ENCODE measurements at regions not wholly inside any gene's neighbourhood (a gene's known extent, or its start where the extent isn't known, plus 50 kb on each side); places are given as distances from the start of the nearest gene placed in this dataset.

GRCh38 chr13:50379584-50379983 is 364.3 kb downstream of the KCNRG start:
- ChIA-PET POLR2A (interaction anchor here (0.6 kb wide), 2 partner anchors 85 to 123 kb away, joined by 3 read pairs; no protein-coding TSS in a partner anchor), CTCF (interaction anchor here (0.7 to 1.4 kb wide), 3 partner anchors 34 to 690 kb away, joined by 3 read pairs; no protein-coding TSS in a partner anchor)
- peaks cover 9% of the 10 kb centered on the region for H3K9me3 Mint-ChIP-seq (ENCODE audit: unreplicated experiment)
- no TSS peak for BruUV-seq (replicated peaks)
- no peak overlapping the region for H3K4me3 Mint-ChIP-seq (ENCODE audit: unreplicated experiment)
- intact Hi-C loops (cut with micrococcal nuclease): loop anchor here (5.0 to 10.0 kb wide), 2 partner anchors 205 to 423 kb away; no protein-coding TSS in a partner anchor
- TF ChIP-seq CTCF (IDR thresholded peaks at IDR 0.05; ENCODE audit: unreplicated experiment): no peak
- H3K4me1 Mint-ChIP-seq (ENCODE audit: insufficient read depth, unreplicated experiment): peaks cover 11% of the 10 kb centered on the region
- no peaks in the 10 kb centered on the region for H3K36me3 Mint-ChIP-seq (ENCODE audit: insufficient read depth, unreplicated experiment)
- DNase-seq (ENCODE audit: unreplicated experiment): no peak
- no peaks in the 10 kb centered on the region for H3K27me3 Mint-ChIP-seq (ENCODE audit: insufficient read depth, unreplicated experiment)
- no peak overlapping the region for H3K27ac Mint-ChIP-seq (ENCODE audit: low read depth, unreplicated experiment)

GRCh38 chr13:50380905-50381304 is 365.7 kb downstream of the KCNRG start:
- no peak for TF ChIP-seq CTCF (IDR thresholded peaks at IDR 0.05; ENCODE audit: unreplicated experiment)
- Mint-ChIP-seq H3K4me1 (ENCODE audit: insufficient read depth, unreplicated experiment) (peaks cover 4% of the 10 kb centered on the region), H3K27ac (ENCODE audit: low read depth, unreplicated experiment) (no peak overlapping the region), H3K27me3 (ENCODE audit: insufficient read depth, unreplicated experiment) (no peaks in the 10 kb centered on the region), H3K4me3 (ENCODE audit: unreplicated experiment) (no peak overlapping the region), H3K36me3 (ENCODE audit: insufficient read depth, unreplicated experiment) (no peaks in the 10 kb centered on the region), H3K9me3 (ENCODE audit: unreplicated experiment) (peaks cover 9% of the 10 kb centered on the region)
- intact Hi-C loops (cut with micrococcal nuclease): no loop called here
- ChIA-PET POLR2A (no interaction called here), CTCF (no interaction called here)
- no TSS peak for BruUV-seq (replicated peaks)
- no peak for DNase-seq (ENCODE audit: unreplicated experiment)

GRCh38 chr13:50382511-50382910 is 367.3 kb downstream of the KCNRG start:
- H3K4me3 Mint-ChIP-seq (ENCODE audit: unreplicated experiment): no peak overlapping the region
- H3K9me3 Mint-ChIP-seq (ENCODE audit: unreplicated experiment): peaks cover 9% of the 10 kb centered on the region
- no TSS peak for BruUV-seq (replicated peaks)
- H3K27me3 Mint-ChIP-seq (ENCODE audit: insufficient read depth, unreplicated experiment): no peaks in the 10 kb centered on the region
- TF ChIP-seq CTCF (IDR thresholded peaks at IDR 0.05; ENCODE audit: unreplicated experiment): no peak
- no peak for DNase-seq (ENCODE audit: unreplicated experiment)
- no peaks in the 10 kb centered on the region for H3K36me3 Mint-ChIP-seq (ENCODE audit: insufficient read depth, unreplicated experiment)
- H3K4me1 Mint-ChIP-seq (ENCODE audit: insufficient read depth, unreplicated experiment): no peaks in the 10 kb centered on the region
- ChIA-PET POLR2A (interaction anchor here (1.3 kb wide), 2 partner anchors 10 to 11 kb away, joined by 3 to 4 read pairs; no protein-coding TSS in a partner anchor), CTCF (no interaction called here)
- intact Hi-C loops (cut with micrococcal nuclease): no loop called here
- no peak overlapping the region for H3K27ac Mint-ChIP-seq (ENCODE audit: low read depth, unreplicated experiment)

GRCh38 chr13:50382951-50383350 is 367.7 kb downstream of the KCNRG start:
- DNase-seq (ENCODE audit: unreplicated experiment): no peak
- no TSS peak for BruUV-seq (replicated peaks)
- Mint-ChIP-seq H3K4me1 (ENCODE audit: insufficient read depth, unreplicated experiment) (no peaks in the 10 kb centered on the region), H3K27ac (ENCODE audit: low read depth, unreplicated experiment) (no peak overlapping the region), H3K36me3 (ENCODE audit: insufficient read depth, unreplicated experiment) (no peaks in the 10 kb centered on the region), H3K9me3 (ENCODE audit: unreplicated experiment) (peaks cover 9% of the 10 kb centered on the region), H3K4me3 (ENCODE audit: unreplicated experiment) (no peak overlapping the region), H3K27me3 (ENCODE audit: insufficient read depth, unreplicated experiment) (no peaks in the 10 kb centered on the region)
- no peak for TF ChIP-seq CTCF (IDR thresholded peaks at IDR 0.05; ENCODE audit: unreplicated experiment)
- intact Hi-C loops (cut with micrococcal nuclease): no loop called here
- POLR2A ChIA-PET: no interaction called here
- CTCF ChIA-PET: no interaction called here
